GM23338 (cell line): ENCODE measurements at regions not wholly inside any gene's neighbourhood (a gene's known extent, or its start where the extent isn't known, plus 50 kb on each side); places are given as distances from the start of the nearest gene placed in this dataset.

Experiments
- ATAC-seq: fragments of 200-7000 bp; cut with Tn5 transposase; 3 replicates; pipeline ENCODE4 v1.9.1; 2020
- DNase-seq: peaks from one replicate; pipeline ENCODE4 v3.0.0-alpha.2; 2015; ENCODE audit warnings: low spot score
- H2AFZ ChIP-seq: fragments of 200-600 bp; sonication (generic); 2 replicates; pipeline ENCODE4 v1.8.0; 2016; ENCODE audit warnings: antibody characterized with exemption, mild to moderate bottlenecking, moderate library complexity
- H3F3A ChIP-seq: fragments of 200-600 bp; sonication (generic); replicated peaks from 2 replicates; pipeline ENCODE4 v1.8.0; 2017; ENCODE audit warnings: antibody characterized with exemption, mixed run types, low read depth
- H3K27ac ChIP-seq: fragments of 200-600 bp; sonication (generic); 2 replicates; pipeline ENCODE4 v1.6.1; 2016; ENCODE audit warnings: low read depth
- H3K27me3 ChIP-seq: fragments of 200-600 bp; sonication (generic); 2 replicates; pipeline ENCODE4 v1.8.0; 2016; ENCODE audit warnings: mild to moderate bottlenecking, mixed run types, moderate library complexity; ENCODE audit not compliant: insufficient read depth
- H3K36me3 ChIP-seq: fragments of 200-600 bp; sonication (generic); 2 replicates; pipeline ENCODE4 v1.8.0; 2016; ENCODE audit warnings: mild to moderate bottlenecking; ENCODE audit not compliant: insufficient read depth
- H3K4me1 ChIP-seq: fragments of 200-600 bp; sonication (generic); 2 replicates; pipeline ENCODE4 v1.8.0; 2016; ENCODE audit warnings: mild to moderate bottlenecking, moderate library complexity; ENCODE audit not compliant: insufficient read depth
- H3K4me2 ChIP-seq: fragments of 200-600 bp; sonication (generic); 2 replicates; pipeline ENCODE4 v1.7.1; 2017; ENCODE audit warnings: mixed run types
- H3K4me3 ChIP-seq: fragments of 200-600 bp; sonication (generic); 2 replicates; pipeline ENCODE4 v1.6.1; 2016; ENCODE audit warnings: mixed run types
- H3K79me2 ChIP-seq: fragments of 200-600 bp; sonication (generic); replicated peaks from 2 replicates; pipeline ENCODE4 v1.8.0; 2017; ENCODE audit warnings: mild to moderate bottlenecking; ENCODE audit not compliant: insufficient read depth
- H3K9me2 ChIP-seq: fragments of 200-600 bp; sonication (generic); 2 replicates; pipeline ENCODE4 v1.8.0; 2017; ENCODE audit not compliant: insufficient read depth
- H4K20me1 ChIP-seq: fragments of 200-600 bp; sonication (generic); replicated peaks from 2 replicates; pipeline ENCODE4 v1.8.0; 2017; ENCODE audit warnings: mild to moderate bottlenecking; ENCODE audit not compliant: insufficient read depth
- H3K27ac Mint-ChIP-seq: 2 replicates; pipeline ENCODE4 v1.8.0; 2020; ENCODE audit warnings: inconsistent platforms, mild to moderate bottlenecking, moderate library complexity, mixed read lengths
- H3K27me3 Mint-ChIP-seq: 3 replicates; pipeline ENCODE4 v1.8.0; 2022; ENCODE audit warnings: low read depth, mild to moderate bottlenecking, moderate library complexity, mixed read lengths, inconsistent platforms; ENCODE audit not compliant: insufficient read depth, poor library complexity
- H3K36me3 Mint-ChIP-seq: 3 replicates; pipeline ENCODE4 v1.8.0; 2021; ENCODE audit warnings: low read depth, mild to moderate bottlenecking, inconsistent platforms, moderate library complexity, mixed read lengths
- H3K4me1 Mint-ChIP-seq: 3 replicates; pipeline ENCODE4 v1.8.0; 2020; ENCODE audit warnings: mild to moderate bottlenecking, inconsistent platforms, mixed read lengths
- H3K4me3 Mint-ChIP-seq: 3 replicates; pipeline ENCODE4 v1.8.0; 2021; ENCODE audit warnings: moderate library complexity, mild to moderate bottlenecking, inconsistent platforms, mixed read lengths
- H3K9me3 Mint-ChIP-seq: 3 replicates; pipeline ENCODE4 v1.8.0; 2020; ENCODE audit warnings: moderate library complexity, mild to moderate bottlenecking, inconsistent platforms, mixed read lengths
- EZH2 ChIP-seq: fragments of 200-600 bp; sonication (generic); IDR thresholded peaks from one replicate; pipeline ENCODE4 v1.8.0; 2017; ENCODE audit warnings: antibody characterized with exemption, mild to moderate bottlenecking, low read depth; ENCODE audit not compliant: unreplicated experiment
- EZH2phosphoT487 ChIP-seq: fragments of 200-600 bp; sonication (generic); IDR thresholded peaks from one replicate; pipeline ENCODE4 v1.8.1; 2018; ENCODE audit warnings: antibody characterized with exemption; ENCODE audit not compliant: unreplicated experiment
- JUNB ChIP-seq: IDR thresholded peaks from one replicate; pipeline ENCODE4 v1.6.1; 2016; ENCODE audit warnings: antibody characterized with exemption; ENCODE audit not compliant: unreplicated experiment
- NANOG ChIP-seq: IDR thresholded peaks from 2 replicates; pipeline ENCODE4 v1.6.1; 2016; ENCODE audit warnings: antibody characterized with exemption, borderline replicate concordance
- POLR2AphosphoS5 ChIP-seq: IDR thresholded peaks from 2 replicates; pipeline ENCODE4 v1.6.1; 2016; ENCODE audit warnings: antibody characterized with exemption, low read depth
- STAT1 ChIP-seq: IDR thresholded peaks from one replicate; pipeline ENCODE4 v1.6.1; 2016; ENCODE audit warnings: antibody characterized with exemption; ENCODE audit not compliant: unreplicated experiment
- ZNF114 ChIP-seq: fragments of 250-450 bp; sonication (Bioruptor Pico); IDR thresholded peaks from 2 replicates; pipeline ENCODE4 v1.5.0; 2020; ENCODE audit warnings: mild to moderate bottlenecking, moderate library complexity
- TF ChIP-seq, protein P1 (sequence below): IDR thresholded peaks from 2 replicates; pipeline ENCODE4 v1.6.1; 2016; ENCODE audit warnings: antibody characterized with exemption
- TF ChIP-seq, protein P2 (sequence below), 2 experiments: fragments of 200-600 bp in 1 of 2; sonication (generic) in 1 of 2; conservative IDR thresholded peaks; 2 replicates each; pipeline versions ENCODE4 v1.5.1 to v1.6.1; 2016 to 2017; ENCODE audit warnings: antibody characterized with exemption in 2 of 2, low read depth in 2 of 2, mild to moderate bottlenecking in 2 of 2, moderate library complexity in 1 of 2
- TF ChIP-seq, protein P3 (sequence below): fragments of 250-450 bp; sonication (Bioruptor Pico); IDR thresholded peaks from 2 replicates; pipeline ENCODE4 v1.5.0; 2020; ENCODE audit warnings: mild to moderate bottlenecking, moderate library complexity

DNA sequence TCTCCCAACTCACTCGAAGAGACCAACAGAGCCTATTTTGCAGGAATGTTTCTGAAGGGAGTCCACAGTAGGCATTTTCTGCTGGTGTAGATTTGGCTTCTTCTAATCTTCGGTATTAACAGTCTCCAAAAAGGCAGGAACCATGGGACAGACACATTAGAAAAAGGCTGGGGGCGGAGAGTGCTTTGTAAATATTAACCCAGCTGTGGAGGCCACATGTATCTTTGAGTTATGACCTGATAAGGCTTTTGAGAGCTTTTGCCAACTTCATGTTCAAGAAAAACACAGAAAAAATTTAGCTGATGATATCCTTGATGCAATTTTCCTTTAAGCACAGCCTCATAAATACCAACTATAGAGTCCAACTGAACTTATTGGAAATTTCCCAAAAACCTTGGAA, 119.4 kb upstream of the TSHZ2 start (continued):
- TF ChIP-seq, protein P1, sequence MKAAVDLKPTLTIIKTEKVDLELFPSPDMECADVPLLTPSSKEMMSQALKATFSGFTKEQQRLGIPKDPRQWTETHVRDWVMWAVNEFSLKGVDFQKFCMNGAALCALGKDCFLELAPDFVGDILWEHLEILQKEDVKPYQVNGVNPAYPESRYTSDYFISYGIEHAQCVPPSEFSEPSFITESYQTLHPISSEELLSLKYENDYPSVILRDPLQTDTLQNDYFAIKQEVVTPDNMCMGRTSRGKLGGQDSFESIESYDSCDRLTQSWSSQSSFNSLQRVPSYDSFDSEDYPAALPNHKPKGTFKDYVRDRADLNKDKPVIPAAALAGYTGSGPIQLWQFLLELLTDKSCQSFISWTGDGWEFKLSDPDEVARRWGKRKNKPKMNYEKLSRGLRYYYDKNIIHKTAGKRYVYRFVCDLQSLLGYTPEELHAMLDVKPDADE = no peak
- TF ChIP-seq POLR2AphosphoS5 (no peak), STAT1 (no peak), EZH2 (no peak), ZNF114 (no peak), NANOG (no peak)
- TF ChIP-seq, protein P2, sequence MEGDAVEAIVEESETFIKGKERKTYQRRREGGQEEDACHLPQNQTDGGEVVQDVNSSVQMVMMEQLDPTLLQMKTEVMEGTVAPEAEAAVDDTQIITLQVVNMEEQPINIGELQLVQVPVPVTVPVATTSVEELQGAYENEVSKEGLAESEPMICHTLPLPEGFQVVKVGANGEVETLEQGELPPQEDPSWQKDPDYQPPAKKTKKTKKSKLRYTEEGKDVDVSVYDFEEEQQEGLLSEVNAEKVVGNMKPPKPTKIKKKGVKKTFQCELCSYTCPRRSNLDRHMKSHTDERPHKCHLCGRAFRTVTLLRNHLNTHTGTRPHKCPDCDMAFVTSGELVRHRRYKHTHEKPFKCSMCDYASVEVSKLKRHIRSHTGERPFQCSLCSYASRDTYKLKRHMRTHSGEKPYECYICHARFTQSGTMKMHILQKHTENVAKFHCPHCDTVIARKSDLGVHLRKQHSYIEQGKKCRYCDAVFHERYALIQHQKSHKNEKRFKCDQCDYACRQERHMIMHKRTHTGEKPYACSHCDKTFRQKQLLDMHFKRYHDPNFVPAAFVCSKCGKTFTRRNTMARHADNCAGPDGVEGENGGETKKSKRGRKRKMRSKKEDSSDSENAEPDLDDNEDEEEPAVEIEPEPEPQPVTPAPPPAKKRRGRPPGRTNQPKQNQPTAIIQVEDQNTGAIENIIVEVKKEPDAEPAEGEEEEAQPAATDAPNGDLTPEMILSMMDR (conservative IDR thresholded peaks at IDR 0.05; ENCODE audit: low read depth in 2 of 2) = no peak

DNA sequence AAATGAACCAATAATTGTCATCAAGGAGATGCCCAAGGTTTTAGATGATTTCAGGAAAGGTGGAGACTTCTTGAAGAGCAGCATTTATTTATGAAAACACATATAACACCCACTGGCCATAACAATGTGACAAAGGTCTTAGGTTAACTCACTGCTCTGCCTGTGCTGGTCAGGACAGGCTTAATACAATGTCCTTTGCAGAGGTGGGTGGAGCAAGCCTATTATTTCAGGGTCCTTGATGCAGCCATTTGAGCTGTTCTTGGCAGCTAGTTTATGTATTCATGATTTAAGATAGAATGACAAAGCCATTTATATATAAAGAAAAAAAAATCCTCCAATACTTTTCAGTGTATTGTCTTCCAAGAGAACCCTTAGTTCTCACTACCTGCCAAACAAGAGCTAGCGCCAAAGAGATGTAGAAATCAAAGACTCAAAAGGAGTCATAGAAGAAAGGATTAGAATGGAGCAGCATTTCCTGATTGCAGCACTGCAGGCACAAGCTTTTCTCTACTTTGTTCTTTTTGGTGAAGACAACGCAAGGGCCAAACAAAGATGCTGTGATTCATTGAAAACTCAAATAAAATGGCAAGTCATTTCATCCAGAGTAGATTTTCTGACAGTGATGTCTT, 124.3 kb upstream of the TSHZ2 start:
- H3K79me2 ChIP-seq = no peaks in the 10 kb centered on the region
- no peak for ATAC-seq
- no peak overlapping the region for H3K4me2 ChIP-seq
- no peaks in the 10 kb centered on the region for H4K20me1 ChIP-seq
- no peaks in the 10 kb centered on the region; the same call in 1 of the 3 replicates for H3K9me3 Mint-ChIP-seq
- DNase-seq = no peak
- no peaks in the 10 kb centered on the region for H3K36me3 Mint-ChIP-seq
- no peaks in the 10 kb centered on the region for H3K4me1 ChIP-seq
- H3K4me1 Mint-ChIP-seq = peaks cover 4% of the 10 kb centered on the region; the same call in 2 of the 3 replicates
- H3K4me3 Mint-ChIP-seq = no peak overlapping the region
- H2AFZ ChIP-seq = peak overlapping the region; percentile 39; the same call in 1 of the 2 replicates
- H3K27me3 ChIP-seq = no peaks in the 10 kb centered on the region
- H3K9me2 ChIP-seq = no peaks in the 10 kb centered on the region; the same call in none of the 2 replicates
- H3K27ac Mint-ChIP-seq = no peak overlapping the region
- H3K4me3 ChIP-seq = no peak overlapping the region
- H3K36me3 ChIP-seq = no peaks in the 10 kb centered on the region
- peaks cover 3% of the 10 kb centered on the region for H3K27me3 Mint-ChIP-seq
- no peaks in the 10 kb centered on the region for H3F3A ChIP-seq
- H3K27ac ChIP-seq = no peak overlapping the region
- no peak for TF ChIP-seq JUNB
- no peak for TF ChIP-seq NANOG
- TF ChIP-seq, protein P3, sequence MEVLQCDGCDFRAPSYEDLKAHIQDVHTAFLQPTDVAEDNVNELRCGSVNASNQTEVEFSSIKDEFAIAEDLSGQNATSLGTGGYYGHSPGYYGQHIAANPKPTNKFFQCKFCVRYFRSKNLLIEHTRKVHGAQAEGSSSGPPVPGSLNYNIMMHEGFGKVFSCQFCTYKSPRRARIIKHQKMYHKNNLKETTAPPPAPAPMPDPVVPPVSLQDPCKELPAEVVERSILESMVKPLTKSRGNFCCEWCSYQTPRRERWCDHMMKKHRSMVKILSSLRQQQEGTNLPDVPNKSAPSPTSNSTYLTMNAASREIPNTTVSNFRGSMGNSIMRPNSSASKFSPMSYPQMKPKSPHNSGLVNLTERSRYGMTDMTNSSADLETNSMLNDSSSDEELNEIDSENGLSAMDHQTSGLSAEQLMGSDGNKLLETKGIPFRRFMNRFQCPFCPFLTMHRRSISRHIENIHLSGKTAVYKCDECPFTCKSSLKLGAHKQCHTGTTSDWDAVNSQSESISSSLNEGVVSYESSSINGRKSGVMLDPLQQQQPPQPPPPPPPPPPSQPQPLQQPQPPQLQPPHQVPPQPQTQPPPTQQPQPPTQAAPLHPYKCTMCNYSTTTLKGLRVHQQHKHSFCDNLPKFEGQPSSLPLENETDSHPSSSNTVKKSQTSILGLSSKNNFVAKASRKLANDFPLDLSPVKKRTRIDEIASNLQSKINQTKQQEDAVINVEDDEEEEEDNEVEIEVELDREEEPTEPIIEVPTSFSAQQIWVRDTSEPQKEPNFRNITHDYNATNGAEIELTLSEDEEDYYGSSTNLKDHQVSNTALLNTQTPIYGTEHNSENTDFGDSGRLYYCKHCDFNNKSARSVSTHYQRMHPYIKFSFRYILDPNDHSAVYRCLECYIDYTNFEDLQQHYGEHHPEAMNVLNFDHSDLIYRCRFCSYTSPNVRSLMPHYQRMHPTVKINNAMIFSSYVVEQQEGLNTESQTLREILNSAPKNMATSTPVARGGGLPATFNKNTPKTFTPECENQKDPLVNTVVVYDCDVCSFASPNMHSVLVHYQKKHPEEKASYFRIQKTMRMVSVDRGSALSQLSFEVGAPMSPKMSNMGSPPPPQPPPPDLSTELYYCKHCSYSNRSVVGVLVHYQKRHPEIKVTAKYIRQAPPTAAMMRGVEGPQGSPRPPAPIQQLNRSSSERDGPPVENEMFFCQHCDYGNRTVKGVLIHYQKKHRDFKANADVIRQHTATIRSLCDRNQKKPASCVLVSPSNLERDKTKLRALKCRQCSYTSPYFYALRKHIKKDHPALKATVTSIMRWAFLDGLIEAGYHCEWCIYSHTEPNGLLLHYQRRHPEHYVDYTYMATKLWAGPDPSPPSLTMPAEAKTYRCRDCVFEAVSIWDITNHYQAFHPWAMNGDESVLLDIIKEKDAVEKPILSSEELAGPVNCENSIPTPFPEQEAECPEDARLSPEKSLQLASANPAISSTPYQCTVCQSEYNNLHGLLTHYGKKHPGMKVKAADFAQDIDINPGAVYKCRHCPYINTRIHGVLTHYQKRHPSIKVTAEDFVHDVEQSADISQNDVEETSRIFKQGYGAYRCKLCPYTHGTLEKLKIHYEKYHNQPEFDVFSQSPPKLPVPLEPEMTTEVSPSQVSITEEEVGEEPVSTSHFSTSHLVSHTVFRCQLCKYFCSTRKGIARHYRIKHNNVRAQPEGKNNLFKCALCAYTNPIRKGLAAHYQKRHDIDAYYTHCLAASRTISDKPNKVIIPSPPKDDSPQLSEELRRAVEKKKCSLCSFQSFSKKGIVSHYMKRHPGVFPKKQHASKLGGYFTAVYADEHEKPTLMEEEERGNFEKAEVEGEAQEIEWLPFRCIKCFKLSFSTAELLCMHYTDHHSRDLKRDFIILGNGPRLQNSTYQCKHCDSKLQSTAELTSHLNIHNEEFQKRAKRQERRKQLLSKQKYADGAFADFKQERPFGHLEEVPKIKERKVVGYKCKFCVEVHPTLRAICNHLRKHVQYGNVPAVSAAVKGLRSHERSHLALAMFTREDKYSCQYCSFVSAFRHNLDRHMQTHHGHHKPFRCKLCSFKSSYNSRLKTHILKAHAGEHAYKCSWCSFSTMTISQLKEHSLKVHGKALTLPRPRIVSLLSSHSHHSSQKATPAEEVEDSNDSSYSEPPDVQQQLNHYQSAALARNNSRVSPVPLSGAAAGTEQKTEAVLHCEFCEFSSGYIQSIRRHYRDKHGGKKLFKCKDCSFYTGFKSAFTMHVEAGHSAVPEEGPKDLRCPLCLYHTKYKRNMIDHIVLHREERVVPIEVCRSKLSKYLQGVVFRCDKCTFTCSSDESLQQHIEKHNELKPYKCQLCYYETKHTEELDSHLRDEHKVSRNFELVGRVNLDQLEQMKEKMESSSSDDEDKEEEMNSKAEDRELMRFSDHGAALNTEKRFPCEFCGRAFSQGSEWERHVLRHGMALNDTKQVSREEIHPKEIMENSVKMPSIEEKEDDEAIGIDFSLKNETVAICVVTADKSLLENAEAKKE (CRISPR knock-in tag) = no peak
- TF ChIP-seq, protein P2 (conservative IDR thresholded peaks at IDR 0.05; ENCODE audit: low read depth in 2 of 2) = no peak
- no peak for TF ChIP-seq EZH2phosphoT487
- TF ChIP-seq STAT1 = no peak
- no peak for TF ChIP-seq POLR2AphosphoS5
